ENCODE measurements at regions not wholly inside any gene's neighbourhood (a gene's known extent, or its start where the extent isn't known, plus 50 kb on each side); places are given as distances from the start of the nearest gene placed in this dataset.

GRCh38 chr4:20302336-20302735, 50.6 kb downstream of the SLIT2 start:
- no peak overlapping the region for H3K4me3 ChIP-seq (ENCODE audit: low read length)
- DNase-seq (ENCODE audit: low read depth): no peak
- TF ChIP-seq CTCF (IDR thresholded peaks at IDR 0.05; ENCODE audit: insufficient read depth, low read depth, low read length, missing control alignments): no peak

GRCh38 chr4:20305976-20306375, 54.3 kb downstream of the SLIT2 start:
- H3K4me3 ChIP-seq (ENCODE audit: low read length): no peak overlapping the region
- TF ChIP-seq CTCF (IDR thresholded peaks at IDR 0.05; ENCODE audit: insufficient read depth, low read depth, low read length, missing control alignments): peak; percentile 18
- peak; percentile 33 for DNase-seq (ENCODE audit: low read depth)

GRCh38 chr4:20311856-20312255, 60.2 kb downstream of the SLIT2 start:
- DNase-seq (ENCODE audit: low read depth): no peak
- no peak overlapping the region for H3K4me3 ChIP-seq (ENCODE audit: low read length)
- no peak for TF ChIP-seq CTCF (IDR thresholded peaks at IDR 0.05; ENCODE audit: insufficient read depth, low read depth, low read length, missing control alignments)

GRCh38 chr4:20313237-20314030, 61.7 kb downstream of the SLIT2 start:
- DNase-seq (ENCODE audit: low read depth): no peak
- no peak overlapping the region for H3K4me3 ChIP-seq (ENCODE audit: low read length)
- TF ChIP-seq CTCF (IDR thresholded peaks at IDR 0.05; ENCODE audit: insufficient read depth, low read depth, low read length, missing control alignments): no peak

- no peak for TF ChIP-seq CTCF (IDR thresholded peaks at IDR 0.05; ENCODE audit: insufficient read depth, low read depth, low read length, missing control alignments)
- no peak overlapping the region for H3K4me3 ChIP-seq (ENCODE audit: low read length)
These were observed 65.8 kb downstream of the SLIT2 start for GRCh38 chr4:20317424-20317985.

GRCh38 chr4:20318001-20318908, 66.5 kb downstream of the SLIT2 start:
- H3K4me3 ChIP-seq (ENCODE audit: low read length): no peak overlapping the region
- no peak for TF ChIP-seq CTCF (IDR thresholded peaks at IDR 0.05; ENCODE audit: insufficient read depth, low read depth, low read length, missing control alignments)
- no peak for DNase-seq (ENCODE audit: low read depth)

More at GRCh38 chr4:20317424-20317985, 65.8 kb downstream of the SLIT2 start:
- no peak for DNase-seq (ENCODE audit: low read depth)
